HG02938 (cell line): ENCODE measurements at regions not wholly inside any gene's neighbourhood (a gene's known extent, or its start where the extent isn't known, plus 50 kb on each side); places are given as distances from the start of the nearest gene placed in this dataset.
"Not testable (repeated sequence)": the region's sequence is repeated elsewhere in the genome, so short reads cannot be mapped to it uniquely, and the experiment has no call there.

Experiments used
- ATAC-seq: cut with Tn5 transposase; IDR thresholded peaks from one replicate; pipeline ENCODE4 v1.9.1; 2021; ENCODE audit warnings: mild to moderate bottlenecking, moderate library complexity; ENCODE audit not compliant: unreplicated experiment

DNA sequence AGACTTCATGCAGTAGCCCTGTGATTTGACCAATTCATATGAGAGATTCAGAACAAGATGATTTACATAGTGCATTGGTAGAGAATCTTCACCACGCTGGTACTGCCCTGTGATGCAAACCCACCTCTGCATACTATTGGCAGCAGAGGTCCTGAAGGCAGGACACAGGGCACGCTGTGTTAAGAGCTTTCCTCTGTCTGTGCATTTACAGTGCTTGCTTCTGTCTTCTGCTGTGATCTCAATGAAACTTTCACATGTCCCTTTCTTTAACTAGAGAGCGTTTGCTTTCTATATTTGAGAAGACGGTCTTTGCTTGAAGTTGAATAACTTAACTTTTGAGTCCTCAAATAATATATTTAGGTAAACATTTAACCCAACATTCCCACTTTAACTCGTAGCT, 219.0 kb upstream of the SPRY2 start:
- no peak for ATAC-seq

DNA sequence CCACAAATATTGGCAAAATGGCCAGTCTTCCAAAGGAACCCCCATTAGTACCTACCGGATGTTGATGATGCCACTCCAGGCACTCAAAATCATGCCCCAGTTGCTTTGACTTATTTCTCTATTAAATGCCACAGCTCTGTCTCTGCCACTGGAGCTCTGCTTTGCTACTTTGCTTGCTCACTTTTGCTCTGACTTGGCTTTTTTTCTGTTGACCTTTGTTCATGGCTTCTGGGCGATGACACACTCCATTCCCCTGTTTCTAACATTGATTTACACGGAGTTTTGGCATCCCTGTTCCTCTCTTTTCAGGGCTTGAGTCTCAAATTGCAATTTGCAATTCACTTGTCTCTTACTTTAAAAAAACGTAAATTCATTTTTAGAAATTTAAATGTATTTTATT, 217.1 kb upstream of the SPRY2 start:
- no peak for ATAC-seq

DNA sequence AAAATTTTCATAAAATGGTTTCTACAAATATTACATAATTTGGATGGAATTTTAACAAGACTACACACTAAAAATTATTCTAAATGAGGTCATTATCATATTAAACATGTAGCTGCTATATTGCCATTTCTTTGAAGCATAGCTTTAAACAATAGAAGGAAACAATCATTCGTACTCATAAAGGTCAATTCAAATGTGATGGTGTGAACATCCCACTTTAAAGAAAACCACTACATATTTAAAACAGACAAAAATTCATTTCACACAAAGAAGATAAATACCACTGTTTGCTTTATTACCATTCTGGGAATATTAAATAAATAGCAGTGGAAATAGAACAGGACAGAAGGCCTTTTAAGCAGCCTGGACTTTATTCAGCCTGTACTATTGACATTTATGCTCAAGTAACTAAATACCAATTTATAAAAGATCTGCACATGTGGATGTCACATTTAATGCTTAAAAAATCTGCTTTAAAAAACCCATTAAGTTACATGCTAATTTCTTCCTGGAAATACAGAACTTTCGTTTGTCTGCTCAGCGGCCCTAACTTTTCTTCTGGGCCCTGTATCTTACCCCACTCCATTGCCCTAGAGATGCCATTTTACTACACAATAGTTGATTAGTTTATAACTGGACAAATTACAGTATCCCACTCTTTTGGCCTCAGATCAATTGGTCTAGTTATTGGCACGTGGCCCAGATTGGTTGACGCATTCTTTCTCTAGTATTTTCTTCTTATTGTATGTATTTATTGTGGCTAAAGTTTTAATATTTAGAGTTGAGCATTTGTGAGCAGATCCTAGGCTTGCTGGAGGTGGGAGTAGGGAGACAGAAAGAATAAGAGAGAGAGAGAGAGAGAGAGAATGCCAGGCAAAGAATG, 215.1 kb upstream of the SPRY2 start:
- ATAC-seq, result no peak

DNA sequence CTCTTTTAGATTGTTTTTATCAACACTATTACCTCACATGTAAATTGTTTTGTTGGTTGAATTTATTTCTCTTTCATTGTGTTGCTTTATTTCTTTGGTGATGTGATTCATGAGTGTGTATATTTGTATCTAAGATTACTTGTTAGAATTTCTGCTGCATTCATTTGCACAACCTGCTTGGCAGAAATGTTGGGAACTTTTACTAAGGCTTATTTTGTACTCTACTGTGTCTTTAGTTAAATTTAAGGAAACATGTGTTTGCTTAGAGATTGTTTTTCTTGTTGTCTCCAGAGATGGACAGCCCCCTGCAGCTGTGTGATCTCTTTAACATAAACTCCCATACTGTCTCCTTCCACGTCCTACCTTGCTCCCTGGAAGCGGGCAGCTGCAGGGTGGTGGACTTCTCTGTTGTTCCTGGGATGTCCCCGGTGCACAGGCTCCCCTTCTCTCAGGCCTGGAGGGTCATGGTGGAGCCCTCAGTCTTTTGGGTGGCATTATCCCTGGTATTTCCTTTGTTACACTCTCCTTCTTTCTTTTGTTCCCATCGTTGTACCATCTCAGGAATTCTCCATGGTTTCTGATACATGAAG, 212.0 kb upstream of the SPRY2 start:
- ATAC-seq, result no peak

GRCh38 chr13:80551650-80552497, 210.9 kb upstream of the SPRY2 start:
- ATAC-seq, result no peak

DNA sequence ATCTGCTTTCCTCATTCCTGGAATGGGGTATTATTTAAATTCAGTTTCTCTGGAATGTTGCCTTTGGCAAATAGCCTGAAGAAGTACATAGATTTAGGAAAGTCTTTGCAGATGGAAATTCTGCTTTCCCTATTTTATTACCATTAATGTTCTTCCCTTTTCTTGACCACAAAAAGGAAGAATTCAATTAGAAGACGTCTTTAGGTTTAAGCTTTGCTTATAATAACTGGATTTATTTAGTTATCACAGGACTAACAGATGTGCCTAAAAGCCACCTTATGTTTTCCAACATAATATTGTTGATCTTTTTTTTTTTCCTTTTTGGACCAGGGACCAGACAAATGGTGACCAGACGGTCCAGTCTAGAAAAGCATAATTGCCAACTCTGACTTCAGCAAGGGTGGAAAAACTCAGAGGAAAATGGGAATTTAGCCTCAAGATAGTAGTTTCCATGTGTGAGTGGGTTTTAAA, 210.1 kb upstream of the SPRY2 start:
- no peak for ATAC-seq

DNA sequence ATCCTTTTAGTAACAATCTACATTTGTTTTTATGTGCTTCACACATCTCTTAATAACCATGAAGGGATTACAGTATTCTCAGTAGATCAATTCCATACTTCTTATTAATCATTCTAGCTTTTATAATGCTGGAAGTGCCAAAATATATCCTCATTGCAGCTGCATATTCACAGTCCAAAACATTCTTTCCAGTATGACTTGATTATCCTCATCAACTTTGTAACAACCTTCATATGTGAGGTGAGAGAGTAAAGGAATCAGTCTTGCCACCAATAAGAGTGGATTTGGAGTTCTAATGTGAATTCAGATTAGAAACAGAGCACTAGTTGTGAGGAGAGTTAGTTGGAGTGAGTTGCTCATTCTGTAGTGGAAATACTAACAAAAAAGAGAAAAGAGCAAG, 208.0 kb upstream of the SPRY2 start:
- no peak for ATAC-seq

DNA sequence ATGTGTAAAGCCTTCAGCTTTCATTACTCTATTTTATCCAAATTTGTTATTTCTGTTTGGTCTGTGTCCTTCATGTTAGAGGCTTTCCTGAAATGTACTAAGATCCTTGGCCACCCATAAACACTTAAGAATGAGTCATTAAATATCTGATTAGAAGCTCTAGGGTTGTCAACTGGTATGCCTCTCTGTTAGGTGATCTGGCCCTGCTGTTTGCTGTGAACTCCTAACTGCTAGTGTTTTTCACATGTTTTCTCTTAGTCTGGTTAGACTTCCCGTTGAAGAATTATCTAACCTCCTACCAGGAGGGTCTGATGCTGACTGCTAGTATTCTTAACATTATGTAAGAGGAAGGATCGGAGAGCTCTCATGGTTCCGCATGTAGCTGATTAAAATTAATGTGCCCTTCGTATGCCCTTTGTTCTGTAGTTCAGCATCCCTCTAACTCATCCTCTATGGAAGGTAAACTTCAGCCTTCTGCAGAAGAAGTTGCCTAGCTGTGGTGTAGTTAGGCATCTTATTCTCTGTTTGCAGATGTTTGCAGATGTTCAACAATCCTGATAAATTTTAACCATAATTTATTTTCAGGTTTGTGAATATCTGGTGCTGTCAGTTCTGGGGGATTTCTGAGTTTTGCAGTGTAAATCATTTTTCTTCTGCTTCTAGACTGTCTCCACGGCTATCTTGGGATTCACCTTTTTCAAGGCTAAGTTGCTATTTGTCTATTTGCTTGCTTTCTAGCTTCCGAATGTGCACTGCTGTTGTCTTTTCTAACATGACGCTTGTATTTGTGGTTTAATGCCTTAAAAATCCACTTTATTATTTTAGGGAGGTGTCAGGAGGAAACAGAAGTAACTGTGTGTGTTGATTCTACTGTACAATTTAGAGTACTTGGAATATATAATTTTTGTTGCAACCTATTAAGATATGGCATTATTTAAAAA, 207.2 kb upstream of the SPRY2 start:
- no peak for ATAC-seq

DNA sequence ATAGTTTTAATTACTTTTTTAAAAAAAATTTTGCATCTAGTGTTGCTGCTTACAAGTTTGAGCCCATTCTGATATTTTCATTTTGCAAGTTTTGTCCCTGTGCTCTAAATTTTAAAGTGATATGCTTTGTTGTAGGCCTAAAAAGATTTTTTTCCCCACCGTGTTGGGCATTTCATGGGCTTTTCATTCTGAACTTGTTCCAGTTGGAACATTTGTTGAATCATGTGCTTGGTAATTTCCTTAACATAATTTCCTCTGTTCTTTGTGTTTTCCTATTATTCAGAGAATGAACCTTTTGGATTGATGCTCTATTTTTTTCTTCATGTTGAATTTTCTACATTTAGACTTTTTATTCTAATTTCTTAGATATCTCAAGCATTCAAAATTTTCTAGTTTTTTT, 206.4 kb upstream of the SPRY2 start:
- ATAC-seq, result no peak

GRCh38 chr13:80533175-80533574, 192.2 kb upstream of the SPRY2 start:
- no peak for ATAC-seq

- no peak for ATAC-seq
Observed at GRCh38 chr13:80530902-80531301, 190.0 kb upstream of the SPRY2 start.

DNA sequence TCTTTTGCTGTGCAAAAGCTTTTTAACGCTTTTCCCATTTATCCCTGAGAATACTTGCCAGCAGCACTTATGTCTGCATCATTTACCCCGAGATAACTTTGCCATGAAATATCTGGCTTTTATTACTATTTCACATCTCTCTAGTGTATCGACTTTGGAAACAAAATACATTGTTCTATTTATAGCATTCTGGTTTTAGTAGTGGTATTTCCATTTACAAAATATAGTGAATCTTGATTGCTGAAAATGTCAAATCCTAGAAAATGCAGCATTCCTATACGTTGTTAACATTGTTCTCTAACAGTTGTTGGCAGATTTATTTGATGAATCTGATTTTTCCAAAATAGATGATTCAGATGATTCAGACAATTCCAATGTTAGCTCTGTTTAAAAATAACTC, 189.3 kb upstream of the SPRY2 start:
- no peak for ATAC-seq

- no peak for ATAC-seq
Observed at GRCh38 chr13:80529734-80530133, 188.8 kb upstream of the SPRY2 start.

- no peak for ATAC-seq
Observed at GRCh38 chr13:80528733-80529132, 187.8 kb upstream of the SPRY2 start.

GRCh38 chr13:80527400-80527799, 186.5 kb upstream of the SPRY2 start:
- ATAC-seq, result no peak

DNA sequence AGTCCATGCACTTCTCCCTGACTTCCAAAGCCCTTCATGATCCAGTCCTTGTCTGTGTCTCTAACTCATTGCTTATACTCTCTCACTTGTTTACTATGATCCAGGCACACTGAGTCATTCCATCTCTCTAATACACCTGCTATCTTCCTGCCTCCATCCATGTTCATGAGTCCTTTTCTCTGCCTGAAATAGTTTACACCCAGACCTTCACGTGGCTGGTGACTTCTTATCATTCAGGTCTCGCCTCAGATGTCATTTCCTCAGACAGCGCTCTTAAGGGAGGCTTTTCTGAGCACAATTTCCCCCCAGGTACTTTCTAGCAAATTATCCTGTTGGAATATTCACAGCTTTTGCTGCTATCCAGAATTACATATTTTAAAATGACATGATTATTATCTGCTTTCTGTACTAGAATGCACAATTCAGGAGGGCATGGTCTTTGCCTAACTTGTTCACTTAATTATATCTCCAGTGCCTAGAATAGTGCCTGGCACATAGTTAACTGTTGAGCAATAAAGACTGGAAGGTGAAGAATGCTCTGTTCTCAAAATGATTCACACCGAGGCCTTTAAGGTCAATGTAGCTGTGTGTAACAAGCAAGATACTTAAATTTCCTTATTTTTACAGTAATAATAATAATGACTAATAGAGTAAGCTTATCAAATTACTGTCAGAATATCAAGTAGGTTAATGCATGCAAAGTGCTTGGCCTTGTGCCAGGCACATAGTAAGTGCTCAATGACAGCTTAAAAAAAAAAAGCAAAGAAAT, 183.7 kb upstream of the SPRY2 start:
- ATAC-seq, result no peak

GRCh38 chr13:80523134-80523533, 182.2 kb upstream of the SPRY2 start:
- no peak for ATAC-seq

DNA sequence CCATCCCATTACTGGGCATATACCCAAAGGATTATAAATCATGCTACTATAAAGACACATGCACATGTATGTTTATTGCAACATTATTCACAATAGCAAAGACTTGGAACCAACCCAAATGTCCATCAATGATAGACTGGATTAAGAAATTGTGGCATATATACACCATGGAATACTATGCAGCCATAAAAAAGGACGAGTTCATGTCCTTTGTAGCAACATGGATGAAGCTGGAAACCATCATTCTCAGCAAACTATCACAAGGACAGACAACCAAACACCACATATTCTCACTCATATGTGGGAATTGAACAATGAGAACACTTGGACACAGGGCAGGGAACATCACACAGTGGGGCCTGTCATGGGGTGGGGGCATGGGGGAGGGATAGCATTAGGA, 181.5 kb upstream of the SPRY2 start:
- not testable (repeated sequence) for ATAC-seq

DNA sequence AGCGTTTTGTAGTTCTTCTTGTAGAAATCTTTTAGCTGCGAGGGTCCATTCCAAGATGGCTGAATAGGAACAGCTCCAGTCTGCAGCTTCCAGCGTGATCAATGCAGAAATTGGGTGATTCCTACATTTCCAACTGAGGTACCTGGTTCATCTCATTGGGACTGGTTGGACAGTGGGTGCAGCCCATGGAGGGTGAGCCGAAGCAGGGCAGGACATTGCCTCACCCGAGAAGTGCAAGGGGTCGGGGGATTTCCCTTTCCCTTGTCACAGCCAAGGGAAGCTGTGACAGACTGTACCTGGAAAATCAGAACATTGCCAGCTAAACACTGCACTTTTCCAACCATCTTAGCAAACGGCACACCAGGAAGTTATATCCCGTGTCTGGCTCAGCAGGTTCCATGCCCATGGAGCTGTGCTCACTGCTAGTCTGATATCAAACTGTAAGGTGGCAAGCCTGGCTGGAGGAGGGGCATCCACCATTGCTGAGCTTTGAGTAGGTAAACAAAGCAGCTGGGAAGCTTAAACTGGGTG, 176.0 kb upstream of the SPRY2 start:
- no peak for ATAC-seq
